ENCODE measurements at regions not wholly inside any gene's neighbourhood (a gene's known extent, or its start where the extent isn't known, plus 50 kb on each side); places are given as distances from the start of the nearest gene placed in this dataset.

- no peak for DNase-seq
- no peaks in the 10 kb centered on the region for H4K20me1 ChIP-seq (ENCODE audit: control insufficient read depth, insufficient read depth, low read length, poor library complexity, severe bottlenecking)
- H2AFZ ChIP-seq (ENCODE audit: insufficient read depth, low read depth, low read length, poor library complexity, severe bottlenecking) = no peak overlapping the region
- Mint-ChIP-seq H3K4me3 (no peak overlapping the region), H3K27me3 (no peaks in the 10 kb centered on the region), H3K4me1 (no peaks in the 10 kb centered on the region), H3K27ac (no peak overlapping the region), H3K9me3 (ENCODE audit: insufficient read depth) (peaks cover 8% of the 10 kb centered on the region)
- H3K36me3 ChIP-seq (replicated peaks in 1 of 2; ENCODE audit: control extremely low read depth in 1 of 2, control insufficient read depth in 1 of 2, extremely low read depth in 1 of 2, insufficient read depth in 2 of 2, low read length in 1 of 2) = no peaks in the 10 kb centered on the region
- no peaks in the 10 kb centered on the region for H3K4me1 ChIP-seq (ENCODE audit: control insufficient read depth in 2 of 2, insufficient read depth in 2 of 2, low read length in 2 of 2)
- no peak overlapping the region for H3K27ac ChIP-seq (ENCODE audit: low read length in 2 of 2)
- ATAC-seq (ENCODE audit: low read depth) = no peak
- intact Hi-C loops (cut with micrococcal nuclease) = no loop called here
- H3K9me3 ChIP-seq (ENCODE audit: control extremely low read depth in 1 of 3, control insufficient read depth in 2 of 3, insufficient read depth in 1 of 3, low read length in 2 of 3) = peaks cover 0 to 8% (median 5%) of the 10 kb centered on the region in 3 donors
- no peaks in the 10 kb centered on the region for H3K79me2 ChIP-seq (ENCODE audit: control insufficient read depth, insufficient read depth, low read length)
- no peak overlapping the region for H3K4me3 ChIP-seq (ENCODE audit: control extremely low read depth in 1 of 5, extremely low read depth in 1 of 5, insufficient read depth in 1 of 5, low read depth in 2 of 5, low read length in 4 of 5)
- TF ChIP-seq CTCF (IDR thresholded peaks at IDR 0.05) (no peak), EZH2 (IDR thresholded peaks at IDR 0.05; ENCODE audit: borderline replicate concordance, insufficient read depth, low read depth, low read length, poor library complexity, severe bottlenecking) (no peak)
- ChIA-PET CTCF (no interaction called here), POLR2A (no interaction called here)
- no peak overlapping the region for H3K4me2 ChIP-seq (replicated peaks; ENCODE audit: low read depth, low read length, poor library complexity, severe bottlenecking)
- H3K9ac ChIP-seq (ENCODE audit: low read length) = no peak overlapping the region
- H3K27me3 ChIP-seq (replicated peaks in 1 of 4; ENCODE audit: control extremely low read depth in 1 of 4, control insufficient read depth in 3 of 4, insufficient read depth in 4 of 4, low read length in 3 of 4) = no peaks in the 10 kb centered on the region
Observed at GRCh38 chr3:154801729-154802128, 278.4 kb upstream of the MME start.

GRCh38 chr3:154799800-154800199, 280.3 kb upstream of the MME start:
- Histone ChIP-seq H3K4me3 (ENCODE audit: control extremely low read depth in 1 of 5, extremely low read depth in 1 of 5, insufficient read depth in 1 of 5, low read depth in 2 of 5, low read length in 4 of 5) (no peak overlapping the region), H3K27ac (ENCODE audit: low read length in 2 of 2) (no peak overlapping the region), H3K4me2 (replicated peaks; ENCODE audit: low read depth, low read length, poor library complexity, severe bottlenecking) (no peak overlapping the region), H4K20me1 (ENCODE audit: control insufficient read depth, insufficient read depth, low read length, poor library complexity, severe bottlenecking) (no peaks in the 10 kb centered on the region), H3K36me3 (replicated peaks in 1 of 2; ENCODE audit: control extremely low read depth in 1 of 2, control insufficient read depth in 1 of 2, extremely low read depth in 1 of 2, insufficient read depth in 2 of 2, low read length in 1 of 2) (no peaks in the 10 kb centered on the region), H2AFZ (ENCODE audit: insufficient read depth, low read depth, low read length, poor library complexity, severe bottlenecking) (no peak overlapping the region), H3K9me3 (ENCODE audit: control extremely low read depth in 1 of 3, control insufficient read depth in 2 of 3, insufficient read depth in 1 of 3, low read length in 2 of 3) (peaks cover 0 to 5% (median 5%) of the 10 kb centered on the region in 3 donors), H3K9ac (ENCODE audit: low read length) (no peak overlapping the region), H3K27me3 (replicated peaks in 1 of 4; ENCODE audit: control extremely low read depth in 1 of 4, control insufficient read depth in 3 of 4, insufficient read depth in 4 of 4, low read length in 3 of 4) (no peaks in the 10 kb centered on the region), H3K4me1 (ENCODE audit: control insufficient read depth in 2 of 2, insufficient read depth in 2 of 2, low read length in 2 of 2) (no peaks in the 10 kb centered on the region), H3K79me2 (ENCODE audit: control insufficient read depth, insufficient read depth, low read length) (no peaks in the 10 kb centered on the region)
- no peak for DNase-seq
- no peak for ATAC-seq (ENCODE audit: low read depth)
- H3K27ac Mint-ChIP-seq = no peak overlapping the region
- POLR2A ChIA-PET = no interaction called here
- H3K4me1 Mint-ChIP-seq = no peaks in the 10 kb centered on the region
- no peaks in the 10 kb centered on the region for H3K27me3 Mint-ChIP-seq
- TF ChIP-seq EZH2 (IDR thresholded peaks at IDR 0.05; ENCODE audit: borderline replicate concordance, insufficient read depth, low read depth, low read length, poor library complexity, severe bottlenecking) = no peak
- TF ChIP-seq CTCF (IDR thresholded peaks at IDR 0.05) = no peak
- CTCF ChIA-PET = no interaction called here
- intact Hi-C loops (cut with micrococcal nuclease) = no loop called here
- no CpG with 5 or more reads among the region's 2 CpGs for WGBS (ENCODE audit: insufficient coverage)
- H3K4me3 Mint-ChIP-seq = no peak overlapping the region
- H3K9me3 Mint-ChIP-seq (ENCODE audit: insufficient read depth) = peaks cover 8% of the 10 kb centered on the region

Measured in B cell (primary cell).